ENCODE measurements at regions not wholly inside any gene's neighbourhood (a gene's known extent, or its start where the extent isn't known, plus 50 kb on each side); places are given as distances from the start of the nearest gene placed in this dataset.

DNA sequence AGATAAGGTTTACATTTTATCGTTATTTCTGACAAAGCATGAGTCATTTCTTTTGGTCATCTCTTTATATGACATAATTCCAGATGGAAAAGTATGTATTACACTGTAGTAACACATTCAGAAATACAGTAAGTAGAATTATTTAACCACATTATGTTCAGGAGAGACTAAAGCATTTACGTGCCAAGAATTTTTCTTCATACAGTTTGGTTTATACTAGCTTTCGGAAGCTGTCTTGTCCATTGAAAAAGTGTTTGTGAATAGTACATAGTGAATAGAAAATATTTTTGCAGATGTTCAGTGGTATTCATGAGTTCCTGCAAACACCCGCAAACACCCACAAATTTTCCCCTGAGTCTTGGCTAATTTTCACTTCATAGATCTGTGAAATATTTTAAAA lies 1033.0 kb upstream of the INTU start:
- TF ChIP-seq, protein P1, sequence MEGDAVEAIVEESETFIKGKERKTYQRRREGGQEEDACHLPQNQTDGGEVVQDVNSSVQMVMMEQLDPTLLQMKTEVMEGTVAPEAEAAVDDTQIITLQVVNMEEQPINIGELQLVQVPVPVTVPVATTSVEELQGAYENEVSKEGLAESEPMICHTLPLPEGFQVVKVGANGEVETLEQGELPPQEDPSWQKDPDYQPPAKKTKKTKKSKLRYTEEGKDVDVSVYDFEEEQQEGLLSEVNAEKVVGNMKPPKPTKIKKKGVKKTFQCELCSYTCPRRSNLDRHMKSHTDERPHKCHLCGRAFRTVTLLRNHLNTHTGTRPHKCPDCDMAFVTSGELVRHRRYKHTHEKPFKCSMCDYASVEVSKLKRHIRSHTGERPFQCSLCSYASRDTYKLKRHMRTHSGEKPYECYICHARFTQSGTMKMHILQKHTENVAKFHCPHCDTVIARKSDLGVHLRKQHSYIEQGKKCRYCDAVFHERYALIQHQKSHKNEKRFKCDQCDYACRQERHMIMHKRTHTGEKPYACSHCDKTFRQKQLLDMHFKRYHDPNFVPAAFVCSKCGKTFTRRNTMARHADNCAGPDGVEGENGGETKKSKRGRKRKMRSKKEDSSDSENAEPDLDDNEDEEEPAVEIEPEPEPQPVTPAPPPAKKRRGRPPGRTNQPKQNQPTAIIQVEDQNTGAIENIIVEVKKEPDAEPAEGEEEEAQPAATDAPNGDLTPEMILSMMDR (IDR thresholded peaks at IDR 0.05): no peak
- no peak for TF ChIP-seq EZH2 (IDR thresholded peaks at IDR 0.05; ENCODE audit: borderline replicate concordance, insufficient read depth, low read depth, low read length, poor library complexity, severe bottlenecking)

All from B cell (primary cell).